Pulmonary artery endothelial cell (primary cell): ENCODE measurements at regions not wholly inside any gene's neighbourhood (a gene's known extent, or its start where the extent isn't known, plus 50 kb on each side); places are given as distances from the start of the nearest gene placed in this dataset.
"Not testable (repeated sequence)": the region's sequence is repeated elsewhere in the genome, so short reads cannot be mapped to it uniquely, and the experiment has no call there.

Experiments
- DNase-seq: peaks from one replicate; pipeline ENCODE4 v3.0.0-alpha.2; 2011; ENCODE audit warnings: low read depth, low spot score

- DNase-seq: no peak
These were observed 96.7 kb upstream of the NECTIN3 start for GRCh38 chr3:110974902-110975301.

GRCh38 chr3:110984456-110985250, 87.0 kb upstream of the NECTIN3 start:
- no peak for DNase-seq

- DNase-seq: no peak
These were observed 82.2 kb upstream of the NECTIN3 start for GRCh38 chr3:110989446-110989845.

DNA sequence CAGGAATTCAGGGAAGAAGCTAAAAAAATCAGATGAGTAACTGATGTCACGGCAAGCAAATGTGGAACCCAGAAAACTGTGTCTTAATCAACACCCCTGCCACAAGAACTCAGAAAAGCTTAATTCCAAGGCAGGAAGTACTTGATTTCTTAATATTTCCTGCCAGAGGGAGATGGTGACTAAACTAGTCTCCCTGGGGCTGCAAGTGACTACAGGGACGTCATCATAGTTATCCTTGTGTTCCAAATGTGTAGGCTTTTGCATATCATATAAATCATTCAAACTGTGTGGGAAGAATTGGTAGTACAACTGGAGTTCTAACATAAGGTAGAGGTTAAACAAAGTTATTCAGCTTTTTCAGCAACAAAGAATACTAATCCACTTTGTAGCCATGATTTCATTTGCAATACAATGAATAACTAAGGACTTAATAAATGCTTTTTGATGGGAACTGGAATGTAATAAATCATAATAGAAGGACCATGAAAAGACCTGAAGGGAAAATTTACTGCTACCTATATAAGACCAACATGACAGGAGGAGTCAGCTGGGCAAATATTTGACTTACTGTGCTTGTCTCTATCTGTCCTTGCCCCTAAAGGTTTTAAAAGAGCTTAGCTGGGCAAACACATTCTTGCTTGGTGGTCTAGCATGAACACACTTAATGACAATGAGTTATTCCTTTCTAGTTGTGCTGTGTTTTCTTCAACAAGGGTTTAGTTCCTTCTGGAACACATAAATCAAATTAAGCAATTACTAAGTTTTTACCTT, 76.0 kb upstream of the NECTIN3 start:
- no peak for DNase-seq

DNA sequence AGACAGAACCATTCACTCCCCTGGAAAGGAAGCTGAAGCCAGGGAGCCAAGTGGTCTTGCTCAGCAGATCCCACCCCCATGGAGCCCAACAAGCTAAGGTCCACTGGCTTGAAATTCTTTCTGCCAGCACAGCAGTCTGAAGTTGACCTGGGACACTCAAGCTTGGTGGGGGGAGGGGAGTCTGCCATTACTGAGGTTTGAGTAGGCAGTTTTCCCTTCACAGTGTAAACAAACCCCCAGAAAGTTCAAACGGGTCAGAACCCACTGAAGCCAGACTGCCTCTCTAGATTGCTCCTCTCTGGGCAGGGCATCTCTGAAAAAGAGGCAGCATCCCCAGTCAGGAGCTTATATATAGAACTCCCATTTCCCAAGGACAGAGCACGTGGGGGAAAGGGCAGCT, 72.8 kb upstream of the NECTIN3 start:
- DNase-seq: not testable (repeated sequence)

DNA sequence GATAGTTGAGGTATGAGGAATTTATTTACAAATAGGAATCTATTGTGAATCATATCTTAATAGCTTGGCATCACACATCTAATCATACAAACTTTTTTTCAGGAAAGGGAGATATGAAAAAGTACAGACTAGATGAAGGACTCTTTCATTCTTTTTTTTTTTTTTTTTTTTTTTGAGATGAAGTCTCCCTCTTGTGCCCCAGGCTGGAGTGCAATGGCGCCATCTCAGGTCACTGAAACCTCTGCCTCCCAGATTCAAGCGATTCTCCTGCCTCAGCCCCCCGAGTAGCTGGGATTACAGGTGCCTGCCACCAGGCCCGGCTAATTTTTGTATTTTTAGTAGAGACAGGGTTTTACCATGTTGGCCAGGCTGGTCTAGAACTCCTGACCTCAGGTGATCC, 65.1 kb upstream of the NECTIN3 start:
- DNase-seq: not testable (repeated sequence)

- DNase-seq: no peak
These were observed 59.0 kb upstream of the NECTIN3 start for GRCh38 chr3:111012388-111013248.
